ENCODE measurements at regions not wholly inside any gene's neighbourhood (a gene's known extent, or its start where the extent isn't known, plus 50 kb on each side); places are given as distances from the start of the nearest gene placed in this dataset.

GRCh38 chr17:63246344-63246743 lies 199.8 kb downstream of the CYB561 start:
- POLR2A ChIA-PET, result no interaction called here
- CTCF ChIA-PET, result interaction anchor here (0.9 kb wide), 1 partner anchor 377 kb away, joined by 3 read pairs; no protein-coding TSS in a partner anchor
- TF ChIP-seq FOXA1 (IDR thresholded peaks at IDR 0.05) (no peak), FOXM1 (IDR thresholded peaks at IDR 0.05; ENCODE audit: borderline replicate concordance) (no peak), CTBP1 (IDR thresholded peaks at IDR 0.05; ENCODE audit: borderline replicate concordance) (no peak), ELF4 (IDR thresholded peaks at IDR 0.05) (no peak), L3MBTL2 (conservative IDR thresholded peaks at IDR 0.05) (no peak), FOXK2 (IDR thresholded peaks at IDR 0.05) (no peak), PKNOX1 (IDR thresholded peaks at IDR 0.05) (no peak), SUZ12 (IDR thresholded peaks at IDR 0.05) (no peak), NFRKB (IDR thresholded peaks at IDR 0.05) (no peak), ARNT (IDR thresholded peaks at IDR 0.05) (no peak), BHLHE40 (IDR thresholded peaks at IDR 0.05; ENCODE audit: borderline replicate concordance) (no peak), LEF1 (IDR thresholded peaks at IDR 0.05; ENCODE audit: borderline replicate concordance) (no peak), TARDBP (IDR thresholded peaks at IDR 0.05) (no peak), SP1 (IDR thresholded peaks at IDR 0.05) (no peak), HDGF (IDR thresholded peaks at IDR 0.05; ENCODE audit: borderline replicate concordance) (no peak), ZNF384 (IDR thresholded peaks at IDR 0.05) (no peak)
- DNase-seq (ENCODE audit: extremely low spot score), result no peak

GRCh38 chr17:63247706-63248105 lies 198.4 kb downstream of the CYB561 start:
- DNase-seq (ENCODE audit: extremely low spot score), result no peak
- POLR2A ChIA-PET, result no interaction called here
- TF ChIP-seq BHLHE40 (IDR thresholded peaks at IDR 0.05; ENCODE audit: borderline replicate concordance), result no peak
- no peak for TF ChIP-seq PKNOX1 (IDR thresholded peaks at IDR 0.05)
- CTCF ChIA-PET, result no interaction called here

GRCh38 chr17:63249256-63250004 lies 196.7 kb downstream of the CYB561 start:
- ChIA-PET CTCF (no interaction called here), POLR2A (no interaction called here)
- DNase-seq (ENCODE audit: extremely low spot score), result no peak
- TF ChIP-seq TARDBP (IDR thresholded peaks at IDR 0.05) (no peak), FOXA1 (IDR thresholded peaks at IDR 0.05) (no peak), L3MBTL2 (conservative IDR thresholded peaks at IDR 0.05) (no peak), FOXK2 (IDR thresholded peaks at IDR 0.05) (no peak), SP1 (IDR thresholded peaks at IDR 0.05) (no peak), PKNOX1 (IDR thresholded peaks at IDR 0.05) (no peak), BHLHE40 (IDR thresholded peaks at IDR 0.05; ENCODE audit: borderline replicate concordance) (no peak), SUZ12 (IDR thresholded peaks at IDR 0.05) (no peak), HDGF (IDR thresholded peaks at IDR 0.05; ENCODE audit: borderline replicate concordance) (no peak), ZNF384 (IDR thresholded peaks at IDR 0.05) (no peak), LEF1 (IDR thresholded peaks at IDR 0.05; ENCODE audit: borderline replicate concordance) (no peak), NFRKB (IDR thresholded peaks at IDR 0.05) (no peak), ELF4 (IDR thresholded peaks at IDR 0.05) (no peak), ARNT (IDR thresholded peaks at IDR 0.05) (no peak)

- no peak for DNase-seq (ENCODE audit: extremely low spot score)
- CTCF ChIA-PET, result no interaction called here
- TF ChIP-seq ZNF384 (IDR thresholded peaks at IDR 0.05) (no peak), ELF4 (IDR thresholded peaks at IDR 0.05) (no peak), HDGF (IDR thresholded peaks at IDR 0.05; ENCODE audit: borderline replicate concordance) (no peak), CTBP1 (IDR thresholded peaks at IDR 0.05; ENCODE audit: borderline replicate concordance) (no peak), SUZ12 (IDR thresholded peaks at IDR 0.05) (no peak), FOXM1 (IDR thresholded peaks at IDR 0.05; ENCODE audit: borderline replicate concordance) (no peak), FOXA1 (IDR thresholded peaks at IDR 0.05) (no peak), PKNOX1 (IDR thresholded peaks at IDR 0.05) (no peak), ARNT (IDR thresholded peaks at IDR 0.05) (no peak), FOXK2 (IDR thresholded peaks at IDR 0.05) (no peak), LEF1 (IDR thresholded peaks at IDR 0.05; ENCODE audit: borderline replicate concordance) (no peak), L3MBTL2 (conservative IDR thresholded peaks at IDR 0.05) (no peak), SP1 (IDR thresholded peaks at IDR 0.05) (no peak), BHLHE40 (IDR thresholded peaks at IDR 0.05; ENCODE audit: borderline replicate concordance) (no peak), NFRKB (IDR thresholded peaks at IDR 0.05) (no peak), TARDBP (IDR thresholded peaks at IDR 0.05) (no peak)
- POLR2A ChIA-PET, result no interaction called here
Observed at GRCh38 chr17:63250830-63251229, 195.3 kb downstream of the CYB561 start.

GRCh38 chr17:63258785-63259184 lies 187.3 kb downstream of the CYB561 start:
- CTCF ChIA-PET, result no interaction called here
- TF ChIP-seq LEF1 (IDR thresholded peaks at IDR 0.05; ENCODE audit: borderline replicate concordance), result no peak
- TF ChIP-seq PKNOX1 (IDR thresholded peaks at IDR 0.05), result no peak
- no peak for TF ChIP-seq ARNT (IDR thresholded peaks at IDR 0.05)
- no peak for TF ChIP-seq NFRKB (IDR thresholded peaks at IDR 0.05)
- TF ChIP-seq SP1 (IDR thresholded peaks at IDR 0.05), result no peak
- TF ChIP-seq FOXK2 (IDR thresholded peaks at IDR 0.05), result no peak
- TF ChIP-seq L3MBTL2 (conservative IDR thresholded peaks at IDR 0.05), result no peak
- TF ChIP-seq TARDBP (IDR thresholded peaks at IDR 0.05), result no peak
- no peak for TF ChIP-seq SUZ12 (IDR thresholded peaks at IDR 0.05)
- TF ChIP-seq FOXA1 (IDR thresholded peaks at IDR 0.05), result no peak
- TF ChIP-seq CTBP1 (IDR thresholded peaks at IDR 0.05; ENCODE audit: borderline replicate concordance), result no peak
- TF ChIP-seq ZNF384 (IDR thresholded peaks at IDR 0.05), result no peak
- TF ChIP-seq FOXM1 (IDR thresholded peaks at IDR 0.05; ENCODE audit: borderline replicate concordance), result no peak
- no peak for TF ChIP-seq HDGF (IDR thresholded peaks at IDR 0.05; ENCODE audit: borderline replicate concordance)
- no peak for TF ChIP-seq ELF4 (IDR thresholded peaks at IDR 0.05)
- no peak for TF ChIP-seq BHLHE40 (IDR thresholded peaks at IDR 0.05; ENCODE audit: borderline replicate concordance)
- POLR2A ChIA-PET, result no interaction called here
- no peak for DNase-seq (ENCODE audit: extremely low spot score)

Data from HEK293T (cell line).